AML-193 (cell line): ENCODE measurements at regions not wholly inside any gene's neighbourhood (a gene's known extent, or its start where the extent isn't known, plus 50 kb on each side); places are given as distances from the start of the nearest gene placed in this dataset.

Experiments used
- DNase-seq, 2 experiments: peaks; one replicate each; lab custom pipeline; 2025; lab: John Stamatoyannopoulos, UW

DNA sequence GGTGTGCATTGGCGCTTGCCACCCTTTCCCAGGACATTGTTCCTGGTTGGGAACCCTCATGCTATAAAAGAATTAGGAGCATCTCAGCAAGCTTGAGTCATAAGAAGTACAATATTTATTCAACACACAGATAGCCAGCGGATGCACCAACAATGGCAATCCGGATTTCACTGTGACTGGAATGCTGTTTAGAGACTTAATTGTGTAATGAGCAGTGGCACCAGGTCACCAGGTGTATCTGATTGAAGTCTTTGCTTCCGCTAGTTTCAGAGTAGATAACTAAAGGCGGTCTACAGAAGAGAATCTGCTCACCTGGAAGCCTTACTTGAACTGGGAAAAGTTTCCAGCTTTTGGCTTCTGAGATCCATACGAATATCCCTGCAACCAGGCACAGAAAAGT, 772.3 kb upstream of the GHITM start:
- no peak for DNase-seq

DNA sequence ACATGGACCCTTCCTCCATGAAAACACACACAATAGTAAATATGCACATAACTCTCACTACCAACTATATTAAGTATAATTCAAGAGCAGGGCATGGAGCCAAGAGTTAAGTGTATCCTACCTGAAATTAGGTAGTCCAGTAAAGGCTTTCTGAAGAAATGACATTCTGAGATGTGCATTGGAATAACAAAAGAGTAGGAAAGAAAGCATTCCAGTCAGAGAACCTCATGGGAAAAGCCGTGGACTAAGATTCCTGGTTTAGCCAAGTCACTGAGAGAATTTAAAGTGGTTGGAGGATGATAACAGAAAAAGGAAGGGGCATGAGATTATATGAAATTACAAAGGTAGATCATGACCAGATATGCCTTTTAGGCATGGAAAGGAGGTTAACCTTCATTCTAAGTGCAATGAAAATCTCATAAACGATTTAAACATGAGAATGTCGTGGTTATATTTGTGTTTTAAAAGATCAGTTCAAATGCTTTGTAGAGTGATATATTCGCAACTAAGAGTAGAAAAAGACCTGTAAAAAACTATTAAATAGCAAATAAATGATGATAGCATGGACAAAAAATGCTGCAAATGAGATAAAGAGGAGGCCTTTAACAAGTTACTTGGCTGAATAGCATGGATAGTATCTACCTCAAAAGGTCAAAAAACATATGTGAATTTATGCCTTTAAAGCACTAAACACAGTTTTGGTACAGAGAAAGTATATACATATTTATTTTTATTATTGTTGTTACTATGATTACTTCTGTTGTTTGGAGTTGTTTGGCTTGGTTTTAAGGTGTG, 767.4 kb upstream of the GHITM start:
- DNase-seq = no peak

- DNase-seq = no peak
Observed at GRCh38 chr10:83372646-83373045, 766.7 kb upstream of the GHITM start.

GRCh38 chr10:83373671-83374070, 765.6 kb upstream of the GHITM start:
- peak; percentile 49 to 71 for DNase-seq

DNA sequence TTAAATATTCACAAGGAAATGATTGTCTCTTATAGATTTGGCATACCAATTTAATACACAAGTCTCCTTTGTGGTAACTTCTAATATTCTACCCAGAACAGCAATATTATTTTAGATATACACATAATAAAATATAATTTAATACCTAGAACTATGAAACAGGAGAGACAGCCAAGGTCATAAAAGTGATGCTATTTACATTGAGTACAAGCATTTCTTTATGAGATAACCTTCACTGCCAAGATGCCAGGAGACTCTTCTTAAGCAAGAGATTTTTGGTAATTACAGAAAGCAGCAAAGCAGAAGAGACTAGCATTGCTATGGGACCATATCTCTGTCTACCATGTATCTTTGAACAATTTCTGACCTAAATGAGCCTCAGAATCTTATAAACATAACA, 764.6 kb upstream of the GHITM start:
- DNase-seq = no peak

- no peak for DNase-seq
Observed at GRCh38 chr10:83375274-83375673, 764.0 kb upstream of the GHITM start.

DNA sequence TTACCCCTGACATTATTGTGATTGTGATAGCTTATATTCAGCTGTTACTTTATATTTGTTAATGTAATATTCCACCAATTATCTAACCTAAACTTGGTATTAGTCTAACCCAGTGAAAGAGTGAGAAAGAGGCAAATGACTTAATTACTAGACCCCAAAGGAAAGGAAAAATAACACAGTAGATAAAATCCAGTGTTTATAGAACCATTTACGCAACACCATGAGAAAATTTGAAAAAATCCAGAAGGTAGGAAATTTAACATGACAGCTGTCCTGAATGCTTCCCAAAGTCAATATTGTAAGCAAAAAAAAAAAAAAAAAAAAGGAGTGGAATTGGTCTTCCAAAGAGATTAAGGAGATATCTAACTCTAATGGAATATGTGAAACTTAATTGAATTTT, 741.5 kb upstream of the GHITM start:
- no peak for DNase-seq

DNA sequence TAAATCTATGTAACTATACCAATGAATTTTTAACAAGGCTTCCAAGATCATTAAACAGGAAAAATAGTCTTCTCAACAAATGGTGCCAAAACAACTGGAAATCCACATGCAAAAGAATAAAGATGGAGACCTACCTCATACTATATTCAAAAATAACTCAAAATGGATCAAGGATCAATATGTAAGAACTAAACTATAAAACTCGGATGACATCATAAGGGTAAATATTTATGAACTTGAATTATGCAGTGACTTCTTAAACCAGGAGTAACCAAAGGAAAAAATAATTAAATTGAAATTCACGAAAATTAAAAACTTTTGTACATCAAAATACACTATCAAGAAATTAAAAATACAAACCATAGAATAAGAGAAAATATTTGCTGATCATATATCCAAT, 728.7 kb upstream of the GHITM start:
- no peak for DNase-seq

DNA sequence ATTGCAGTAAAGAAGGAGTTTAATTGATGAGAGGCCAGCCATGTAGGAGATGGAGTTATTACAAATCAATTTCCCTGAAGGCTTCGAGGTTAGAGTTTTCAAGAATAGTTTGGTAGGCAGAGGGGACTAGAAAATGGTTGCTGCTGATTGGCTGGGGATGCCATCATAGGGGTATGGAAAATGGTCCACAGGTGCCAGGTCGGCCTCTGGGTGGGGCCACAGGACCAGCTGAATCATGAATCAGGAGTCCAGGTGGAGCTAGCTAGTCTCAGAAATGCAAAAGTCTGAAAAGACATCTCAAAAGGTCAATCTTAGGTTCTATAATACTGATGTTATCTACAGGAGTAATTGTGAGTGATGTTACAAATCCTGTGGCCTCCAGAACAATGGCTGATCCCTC, 714.0 kb upstream of the GHITM start:
- no peak for DNase-seq

DNA sequence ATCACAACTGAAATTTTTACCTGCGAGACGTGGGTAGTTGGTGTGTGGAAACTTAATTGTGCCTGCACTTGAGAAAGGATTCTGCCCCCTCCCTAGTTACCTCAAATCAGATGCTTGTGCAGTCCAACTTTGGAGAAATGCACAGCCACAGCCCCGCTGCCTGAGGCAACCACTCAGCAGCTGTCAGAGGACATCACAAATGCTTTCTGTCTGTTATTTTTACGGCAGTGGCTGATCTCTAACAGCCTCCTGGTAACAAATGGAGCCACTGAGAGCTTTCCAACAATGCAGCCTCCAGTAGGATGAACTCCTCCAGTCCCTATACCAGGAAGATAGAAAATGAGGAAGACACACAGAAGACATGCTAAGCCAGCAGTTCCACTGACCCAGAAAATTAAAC, 712.2 kb upstream of the GHITM start:
- no peak for DNase-seq

- no peak for DNase-seq
Observed at GRCh38 chr10:83432261-83433045, 706.9 kb upstream of the GHITM start.

DNA sequence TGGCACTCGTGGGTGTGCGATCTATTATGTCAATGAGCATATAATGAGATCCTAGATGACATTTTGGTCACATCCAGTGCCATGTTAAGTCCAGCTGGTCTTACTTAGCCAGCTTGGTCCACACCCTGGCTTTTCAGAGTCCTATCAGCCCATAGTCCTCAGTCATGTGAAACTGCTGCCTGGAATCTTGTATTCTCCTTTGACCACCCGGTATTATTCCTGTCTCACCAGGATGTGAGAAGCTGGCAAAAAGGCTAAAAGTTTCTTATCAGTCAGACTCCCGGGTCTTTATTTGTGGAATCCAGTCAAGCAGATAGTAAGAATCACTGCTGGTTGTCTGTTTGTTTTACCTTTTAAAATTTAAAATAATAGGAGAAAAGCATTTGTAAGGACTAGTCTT, 705.6 kb upstream of the GHITM start:
- no peak for DNase-seq

DNA sequence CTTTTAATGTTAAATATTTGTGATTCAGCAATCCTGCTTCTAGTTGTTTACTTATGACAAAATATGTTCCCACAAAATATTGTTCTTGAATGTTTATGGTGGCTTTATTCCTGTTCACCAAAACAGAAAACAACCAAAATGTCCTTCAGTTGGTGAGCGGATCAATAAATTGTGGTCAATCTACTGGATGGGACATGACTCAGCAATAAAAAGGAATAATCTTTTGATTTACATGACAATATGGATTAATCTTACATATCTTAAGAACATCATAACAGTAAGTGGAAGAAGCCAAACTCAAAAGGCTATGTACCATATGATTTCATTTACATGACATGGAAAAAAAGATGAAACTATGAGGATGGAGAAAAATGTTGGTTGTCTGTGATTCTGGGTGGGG, 691.3 kb upstream of the GHITM start:
- no peak for DNase-seq

DNA sequence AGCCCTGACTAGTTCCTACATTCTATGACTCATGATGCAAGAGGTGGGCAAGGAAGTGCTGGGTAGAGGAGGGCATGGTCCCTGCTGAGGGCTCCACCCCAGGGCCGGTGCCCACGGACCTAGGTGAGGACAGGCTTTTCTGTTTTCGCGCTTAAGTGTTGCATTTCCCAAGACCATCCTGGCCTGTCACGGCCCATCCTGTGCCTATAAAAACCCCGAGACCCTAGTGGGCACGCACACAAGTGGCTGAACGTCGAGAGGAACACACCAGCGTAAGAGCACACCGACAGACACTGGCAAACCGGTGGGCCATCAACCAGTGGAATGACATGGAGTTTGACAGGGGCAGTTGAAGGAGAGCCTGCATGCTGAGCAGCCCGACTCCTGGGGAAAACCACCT, 680.7 kb upstream of the GHITM start:
- no peak for DNase-seq

- no peak for DNase-seq
Observed at GRCh38 chr10:83459124-83459523, 680.2 kb upstream of the GHITM start.

DNA sequence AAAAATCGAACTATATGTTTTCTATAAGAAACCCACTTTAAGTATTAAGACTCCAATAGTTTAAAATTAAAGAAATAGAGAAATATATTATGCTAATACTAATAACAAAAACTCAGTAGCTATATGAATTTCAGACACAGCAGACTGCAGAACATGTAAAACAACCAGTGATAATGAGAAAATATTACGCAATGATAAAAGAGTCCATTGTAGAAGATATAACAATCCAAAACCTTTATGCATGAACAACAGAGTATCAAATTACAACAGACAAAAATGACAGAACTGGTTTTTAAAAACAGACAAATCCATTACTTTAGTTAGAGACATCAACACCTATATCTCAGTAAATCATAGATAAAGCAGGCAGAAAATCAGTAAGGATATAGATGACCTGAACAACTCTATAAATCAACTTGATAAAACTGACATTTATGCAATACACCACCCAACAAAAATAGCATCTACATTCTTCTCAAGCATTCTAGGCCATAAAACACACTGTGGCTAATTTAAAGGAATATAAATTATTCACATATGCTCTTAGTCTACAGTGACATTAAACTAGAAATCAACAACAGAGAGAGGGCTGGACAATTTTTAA, 669.5 kb upstream of the GHITM start:
- DNase-seq = no peak

GRCh38 chr10:83476211-83476610, 663.1 kb upstream of the GHITM start:
- DNase-seq = no peak

- no peak for DNase-seq
Observed at GRCh38 chr10:83489161-83489560, 650.1 kb upstream of the GHITM start.

- no peak for DNase-seq
Observed at GRCh38 chr10:83492004-83492403, 647.3 kb upstream of the GHITM start.

DNA sequence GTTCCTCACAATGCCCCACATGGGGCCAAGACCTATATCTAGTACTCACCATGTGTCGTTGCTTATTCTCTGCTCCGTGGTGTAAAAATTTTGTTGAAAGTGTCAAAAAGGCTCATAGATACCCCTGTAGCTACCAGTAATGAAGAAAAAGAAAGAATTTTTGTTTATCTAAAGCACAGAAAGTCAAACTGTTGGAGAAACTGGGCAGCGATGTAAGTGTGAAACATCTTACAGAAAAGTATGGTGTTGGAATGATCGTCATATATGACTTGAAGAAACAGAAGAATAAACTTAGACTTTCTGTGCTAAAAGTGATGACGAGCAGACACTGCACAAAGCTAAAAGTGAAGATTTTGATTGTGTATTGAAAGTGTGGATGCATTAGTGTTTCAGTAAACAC, 626.6 kb upstream of the GHITM start:
- DNase-seq = no peak

DNA sequence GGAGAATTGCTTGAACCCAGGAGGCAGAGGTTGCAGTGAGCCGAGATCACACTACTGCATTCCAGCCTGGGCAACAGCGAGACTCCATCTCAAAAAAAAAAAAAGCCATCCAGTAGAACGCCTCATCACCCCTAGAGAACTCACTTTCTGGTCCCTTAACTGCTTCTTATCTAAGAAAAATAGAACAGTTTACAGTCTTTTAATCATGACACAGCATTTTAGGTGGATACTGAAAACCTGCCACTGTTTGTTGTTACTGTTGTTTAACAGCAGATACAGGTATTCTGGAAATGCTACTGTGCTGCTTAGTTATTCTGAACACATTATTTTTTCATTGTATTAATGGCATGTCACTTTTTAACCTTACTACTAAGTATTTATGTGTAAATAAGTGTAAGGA, 624.3 kb upstream of the GHITM start:
- DNase-seq = no peak

DNA sequence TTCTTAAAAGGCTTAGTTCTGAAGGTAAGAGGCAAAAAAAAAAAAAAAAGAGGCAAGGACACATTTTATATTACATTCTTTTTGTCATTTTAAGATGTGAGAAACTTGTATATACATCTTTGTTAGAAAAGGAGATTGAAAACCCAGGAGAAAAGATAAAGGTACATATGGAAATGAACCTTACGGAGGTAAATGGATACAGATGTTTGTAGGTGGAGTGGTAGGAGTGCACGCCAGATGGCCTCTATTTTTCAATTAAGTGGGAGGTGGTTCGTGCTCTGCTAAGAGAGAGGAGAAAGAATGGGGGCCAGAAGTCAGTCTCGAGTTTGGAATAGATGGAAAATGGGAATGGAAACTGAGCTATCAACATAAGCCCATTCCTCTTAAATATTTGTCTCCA, 622.5 kb upstream of the GHITM start:
- no peak for DNase-seq

DNA sequence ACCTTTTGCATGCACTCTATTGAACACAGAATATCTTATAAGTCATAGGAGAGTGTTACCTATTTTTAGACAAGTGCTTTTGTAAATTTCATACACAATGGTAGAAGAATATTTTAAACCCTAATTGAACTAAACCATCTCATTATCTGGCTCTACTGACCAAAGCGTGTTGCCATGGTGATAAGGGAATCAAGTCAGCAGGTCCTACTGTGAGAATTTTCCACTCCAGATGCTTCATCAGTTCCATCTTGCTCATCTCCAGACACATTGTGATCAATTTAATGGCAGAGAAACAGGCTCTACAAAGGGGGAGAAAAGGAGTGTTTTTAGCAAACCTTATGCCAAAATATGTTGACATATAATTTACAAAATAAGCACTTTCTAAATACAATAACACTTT, 621.9 kb upstream of the GHITM start:
- no peak for DNase-seq
